NCI-H526 (cell line): ENCODE measurements at regions not wholly inside any gene's neighbourhood (a gene's known extent, or its start where the extent isn't known, plus 50 kb on each side); places are given as distances from the start of the nearest gene placed in this dataset.
"Not testable (repeated sequence)": the region's sequence is repeated elsewhere in the genome, so short reads cannot be mapped to it uniquely, and the experiment has no call there.

ENCODE experiments used
- DNase-seq, 2 experiments: peaks; one replicate each; lab custom pipeline; 2025; lab: John Stamatoyannopoulos, UW

GRCh38 chr14:95818581-95818980, 58.1 kb upstream of the TUNAR start:
- DNase-seq, result no peak

DNA sequence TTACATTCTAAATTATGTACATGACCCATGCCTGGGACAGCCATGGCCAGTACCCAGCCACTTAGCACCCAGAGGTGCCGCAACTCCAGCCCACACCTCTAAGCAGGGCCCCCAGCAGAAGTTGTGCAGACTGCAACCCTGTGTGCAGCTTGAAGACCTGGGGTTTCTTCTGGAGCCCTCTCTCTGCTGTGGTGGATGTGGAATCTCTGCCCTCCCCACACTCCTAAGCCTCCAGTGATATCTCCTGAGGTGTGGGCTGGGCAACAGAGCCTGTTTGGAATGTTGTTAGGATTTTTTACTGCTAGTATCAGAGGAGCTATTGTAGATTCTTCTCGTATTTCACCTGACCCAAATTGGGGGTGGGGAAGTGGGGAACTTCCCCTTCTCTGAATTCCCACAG, 59.4 kb upstream of the TUNAR start:
- no peak for DNase-seq

DNA sequence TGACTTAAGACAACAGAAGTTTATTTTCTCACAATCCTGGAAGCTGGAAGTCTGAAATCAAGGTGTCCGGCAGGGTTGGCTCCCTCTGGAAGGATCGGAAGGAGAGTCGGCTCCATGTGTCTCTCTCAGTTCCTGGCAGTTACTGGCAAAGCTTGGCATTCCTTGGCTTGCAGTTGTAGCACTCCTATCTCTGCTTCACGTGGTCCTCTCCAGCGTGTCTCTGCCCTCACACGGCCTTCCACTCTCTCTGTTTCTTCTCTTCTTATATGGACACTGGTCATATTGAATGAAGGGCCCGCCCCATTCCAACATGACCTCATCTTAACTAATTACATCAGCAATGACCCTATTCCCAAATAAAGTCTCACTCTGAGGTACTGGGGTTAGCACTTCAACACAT, 60.1 kb upstream of the TUNAR start:
- DNase-seq, result no peak

- no peak for DNase-seq
Measured at GRCh38 chr14:95815226-95815690, 61.4 kb upstream of the TUNAR start.

DNA sequence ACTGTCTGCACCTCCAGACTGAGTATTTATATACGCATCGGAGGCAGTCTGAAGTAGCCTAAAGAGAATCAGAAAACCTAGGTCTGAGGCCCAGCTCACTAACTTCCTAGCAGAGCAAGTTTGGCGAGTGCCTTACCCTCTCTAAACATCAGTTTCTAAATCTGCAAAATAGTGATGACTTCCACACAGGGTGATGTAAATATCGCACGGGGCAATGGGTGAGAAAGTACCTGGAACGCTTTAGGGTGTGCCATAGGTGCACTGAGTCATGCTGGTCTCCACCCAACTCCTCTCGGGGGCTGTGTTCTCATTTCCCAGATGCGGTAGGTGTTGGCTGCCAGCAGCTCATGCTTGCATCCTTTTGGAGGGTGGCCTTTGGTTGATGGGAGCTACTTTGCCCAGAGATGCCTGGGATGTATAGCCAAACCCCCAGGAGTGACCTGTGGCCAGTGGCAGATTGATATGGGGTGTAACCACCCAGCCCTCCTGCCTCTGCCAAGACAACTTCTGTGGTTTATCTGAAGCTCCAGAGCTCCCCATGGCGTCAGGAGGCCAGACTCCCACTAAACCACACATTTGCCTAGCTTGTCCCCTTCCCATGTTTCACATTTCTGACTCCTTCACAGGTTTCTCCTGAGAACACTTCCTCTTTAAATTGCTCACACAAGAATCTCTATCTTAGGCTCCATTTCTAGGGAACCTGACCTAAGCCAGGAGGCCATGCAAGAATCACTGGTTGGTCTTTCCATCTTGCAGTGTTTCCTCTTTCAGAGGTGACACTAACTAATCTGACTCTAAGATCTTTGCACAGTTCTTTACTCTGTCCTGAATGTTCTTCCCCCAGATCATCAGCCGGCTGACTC, 62.0 kb upstream of the TUNAR start:
- peak in 1 of 2 experiments; percentile 22 for DNase-seq

- no peak for DNase-seq
Measured at GRCh38 chr14:95811813-95812212, 64.8 kb upstream of the TUNAR start.

DNA sequence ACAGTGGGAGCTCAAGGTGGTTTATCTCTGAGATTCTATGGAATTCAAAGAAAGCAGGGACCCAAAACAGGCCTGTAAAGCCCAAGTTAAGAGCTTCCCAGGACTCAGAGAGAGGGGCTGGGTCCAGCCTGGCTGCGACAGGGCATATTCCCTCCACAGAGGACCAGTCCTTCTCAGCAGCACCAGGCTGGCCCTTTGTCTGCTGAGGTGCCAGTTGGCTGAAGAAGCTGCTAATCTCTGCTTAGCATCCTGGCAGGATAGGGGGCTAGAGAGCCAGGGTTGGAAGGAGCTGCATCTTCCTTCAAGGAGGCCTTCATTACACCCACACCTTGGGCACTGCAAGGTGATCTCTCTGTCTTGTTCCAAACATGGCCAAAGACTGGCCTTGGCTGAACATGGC, 68.3 kb upstream of the TUNAR start:
- no peak for DNase-seq

- DNase-seq, result no peak
Measured at GRCh38 chr14:95796788-95797187, 79.8 kb upstream of the TUNAR start.

DNA sequence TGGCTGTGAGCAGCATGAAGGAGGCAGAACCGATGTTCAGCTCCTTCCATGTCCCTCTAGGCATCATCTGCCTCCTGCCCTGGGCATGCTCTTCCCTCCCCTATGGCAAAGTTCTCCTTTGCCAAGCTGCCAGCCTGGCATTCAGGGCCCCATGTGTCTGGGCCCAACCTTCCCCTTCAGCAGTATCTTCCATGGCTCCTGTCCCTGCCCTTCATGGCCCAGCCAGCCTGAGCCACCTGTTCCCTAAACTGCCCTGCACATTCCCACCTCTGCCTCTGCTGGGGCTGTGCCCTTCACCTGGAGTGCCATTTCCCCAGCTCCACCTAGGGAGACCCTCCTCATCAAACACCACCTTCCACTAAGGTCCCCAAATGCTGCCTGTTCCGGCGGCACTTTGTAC, 74.0 kb upstream of the TCL1A start:
- DNase-seq, result no peak

DNA sequence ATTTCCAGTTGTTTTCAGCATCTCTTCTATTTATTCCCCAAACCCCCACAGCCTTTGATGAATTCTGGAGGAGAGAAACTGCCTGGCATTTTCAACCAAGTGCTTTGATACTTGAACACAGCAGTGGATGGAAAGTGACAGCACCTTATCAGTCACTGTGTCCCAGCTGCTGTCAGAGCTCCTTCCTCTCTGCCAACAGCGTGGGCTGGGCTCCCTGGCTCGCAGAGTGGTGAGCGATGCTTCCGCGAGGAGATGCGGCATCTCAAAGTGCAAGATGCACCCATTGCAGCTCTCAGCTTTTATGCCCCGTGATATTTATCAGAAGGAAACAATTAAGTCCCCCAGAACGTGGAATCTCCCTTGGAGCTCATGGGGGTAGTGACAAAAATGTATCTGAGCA, 72.6 kb upstream of the TCL1A start:
- DNase-seq, result no peak

- no peak for DNase-seq
Measured at GRCh38 chr14:95784137-95784536, 70.2 kb upstream of the TCL1A start.

GRCh38 chr14:95776798-95777534, 63.0 kb upstream of the TCL1A start:
- no peak for DNase-seq

GRCh38 chr14:95774265-95775160, 60.6 kb upstream of the TCL1A start:
- peak; percentile 44 to 79 for DNase-seq

GRCh38 chr14:95770777-95771176, 56.9 kb upstream of the TCL1A start:
- DNase-seq, result no peak

DNA sequence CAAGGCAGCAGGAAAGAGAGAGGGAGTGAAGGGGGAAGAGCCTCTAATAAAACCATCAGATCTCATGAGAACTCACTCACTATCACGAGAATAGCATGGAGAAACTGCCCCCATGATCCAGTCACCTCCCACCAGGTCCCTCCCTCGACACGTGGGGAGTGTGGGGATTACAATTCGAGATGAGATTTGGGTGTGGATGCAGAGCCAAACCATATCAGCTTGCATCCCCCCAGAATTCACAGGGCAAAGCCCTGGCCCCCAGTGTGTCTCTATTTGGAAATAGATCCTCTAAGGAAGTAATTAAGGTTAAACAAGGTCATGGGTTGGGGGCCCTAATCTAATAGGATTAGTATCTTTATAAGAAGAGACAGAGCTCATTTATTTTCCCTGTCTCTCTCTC, 56.1 kb upstream of the TCL1A start:
- no peak for DNase-seq

DNA sequence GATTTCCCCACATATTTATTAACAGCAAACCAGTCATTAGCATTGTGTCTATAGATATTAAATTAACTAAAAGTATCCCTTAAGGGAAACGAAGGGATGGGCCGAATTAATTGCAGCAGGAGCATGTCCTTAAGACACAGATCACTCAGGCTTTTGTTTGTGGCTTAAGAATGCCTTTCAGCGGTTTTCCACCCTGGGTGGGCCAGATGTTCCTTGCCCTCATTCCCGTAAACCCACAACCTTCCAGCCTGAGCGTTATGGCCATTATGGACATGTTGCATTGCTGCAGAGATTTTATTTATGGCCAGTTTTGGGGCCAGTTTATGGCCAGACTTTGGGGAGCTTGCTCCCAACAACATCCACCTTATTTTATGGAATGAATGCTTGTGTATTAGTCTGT, 55.5 kb upstream of the TCL1A start:
- not testable (repeated sequence) for DNase-seq

DNA sequence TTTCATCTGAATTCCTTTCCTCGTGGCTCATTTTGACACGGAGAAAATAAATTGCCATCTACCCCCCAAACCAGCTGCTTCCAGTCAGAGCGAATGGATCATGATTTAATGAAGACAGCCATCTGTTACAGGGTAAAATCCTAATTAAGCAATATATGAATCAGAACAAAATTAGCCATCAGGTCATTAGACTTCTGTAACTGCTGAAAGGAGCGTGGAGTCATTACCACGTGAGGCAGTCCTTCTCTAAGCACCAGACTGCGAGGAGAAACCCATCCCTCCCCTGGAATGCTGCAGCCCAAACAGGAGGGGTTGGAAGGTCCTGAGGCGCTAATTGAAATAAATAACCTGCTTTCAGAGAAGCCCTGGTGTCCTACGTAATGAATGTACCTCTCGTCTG, 51.1 kb upstream of the TCL1A start:
- DNase-seq, result no peak

DNA sequence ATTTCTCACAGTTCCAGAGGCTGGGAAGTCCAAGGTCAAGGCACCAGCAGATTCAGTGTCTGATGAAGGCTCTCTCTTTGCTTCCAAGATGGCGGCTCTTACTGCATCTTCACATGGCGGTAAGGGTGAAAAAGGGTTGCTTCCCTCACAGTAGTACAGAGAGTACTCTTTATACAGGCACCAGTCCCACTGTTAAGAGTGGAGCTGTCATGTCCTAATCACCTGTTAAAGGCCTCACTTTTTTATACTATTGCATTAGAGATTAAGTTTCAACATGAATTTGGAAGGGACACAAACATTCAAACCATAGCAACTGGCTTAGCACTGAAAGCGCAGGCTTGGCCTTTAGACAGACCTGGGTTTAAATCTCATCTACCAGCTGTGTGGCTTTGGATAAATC, 50.0 kb upstream of the TCL1A start:
- no peak for DNase-seq
